Kidney epithelial cell (primary cell): ENCODE measurements at regions not wholly inside any gene's neighbourhood (a gene's known extent, or its start where the extent isn't known, plus 50 kb on each side); places are given as distances from the start of the nearest gene placed in this dataset.

Experiments
- DNase-seq: peaks from one replicate; pipeline ENCODE4 v3.0.0-alpha.2; 2010; ENCODE audit warnings: low read depth
- H3K27me3 ChIP-seq: 2 replicates; pipeline ENCODE4 v1.6.0; 2011; ENCODE audit warnings: low read length; ENCODE audit not compliant: control insufficient read depth, insufficient read depth
- H3K36me3 ChIP-seq: 2 replicates; pipeline ENCODE4 v1.5.1; 2011; ENCODE audit warnings: low read length; ENCODE audit not compliant: control insufficient read depth, insufficient read depth
- H3K4me3 ChIP-seq: 2 replicates; pipeline ENCODE4 v1.5.1; 2011; ENCODE audit warnings: low read depth, mild to moderate bottlenecking, control low read depth, low read length
- CTCF ChIP-seq: IDR thresholded peaks from 2 replicates; pipeline ENCODE4 v1.5.1; 2011; ENCODE audit warnings: mild to moderate bottlenecking, moderate library complexity, low read length, control low read depth, inconsistent platforms; ENCODE audit not compliant: insufficient read depth, poor library complexity, severe bottlenecking

- no peak overlapping the region for H3K4me3 ChIP-seq
- H3K27me3 ChIP-seq, result peaks cover 4% of the 10 kb centered on the region
- no peak for DNase-seq
- no peaks in the 10 kb centered on the region for H3K36me3 ChIP-seq
- TF ChIP-seq CTCF, result no peak
Measured at GRCh38 chr10:98332623-98333269, 64.8 kb upstream of the LOXL4 start.

GRCh38 chr10:98331885-98332284, 63.9 kb upstream of the LOXL4 start:
- Histone ChIP-seq H3K4me3 (no peak overlapping the region), H3K27me3 (peaks cover 5% of the 10 kb centered on the region), H3K36me3 (no peaks in the 10 kb centered on the region)
- DNase-seq, result no peak
- peak; percentile 32 for TF ChIP-seq CTCF

- no peak overlapping the region for H3K4me3 ChIP-seq
- DNase-seq, result no peak
- TF ChIP-seq CTCF, result no peak
- H3K36me3 ChIP-seq, result no peaks in the 10 kb centered on the region
- H3K27me3 ChIP-seq, result peaks cover 7% of the 10 kb centered on the region
Measured at GRCh38 chr10:98330987-98331386, 63.0 kb upstream of the LOXL4 start.

- no peak overlapping the region for H3K4me3 ChIP-seq
- H3K36me3 ChIP-seq, result no peaks in the 10 kb centered on the region
- DNase-seq, result no peak
- no peak for TF ChIP-seq CTCF
- peaks cover 5% of the 10 kb centered on the region for H3K27me3 ChIP-seq
Measured at GRCh38 chr10:98328640-98329039, 60.6 kb upstream of the LOXL4 start.

GRCh38 chr10:98328163-98328562, 60.2 kb upstream of the LOXL4 start:
- no peak for TF ChIP-seq CTCF
- no peak for DNase-seq
- Histone ChIP-seq H3K36me3 (no peaks in the 10 kb centered on the region), H3K4me3 (no peak overlapping the region), H3K27me3 (peaks cover 5% of the 10 kb centered on the region)

- TF ChIP-seq CTCF, result no peak
- Histone ChIP-seq H3K27me3 (peaks cover 3% of the 10 kb centered on the region), H3K4me3 (no peak overlapping the region), H3K36me3 (no peaks in the 10 kb centered on the region)
- no peak for DNase-seq
Measured at GRCh38 chr10:98326621-98327027, 58.6 kb upstream of the LOXL4 start.
